Upper lobe of left lung (tissue), 4 donors: ENCODE measurements at regions not wholly inside any gene's neighbourhood (a gene's known extent, or its start where the extent isn't known, plus 50 kb on each side); places are given as distances from the start of the nearest gene placed in this dataset.

ENCODE experiments used
- CTCF ChIP-seq, 6 experiments: fragments of 450-650 bp in 4 of 6; fragments of 200-600 bp in 2 of 6; sonication (generic) in 2 of 6; IDR thresholded peaks; one replicate each; pipeline ENCODE4 v1.5.1; 2016 to 2019; ENCODE audit warnings: antibody characterized with exemption in 6 of 6
- EP300 ChIP-seq, 4 donors: sonication (generic); formaldehyde crosslinking; IDR thresholded peaks; one replicate each; pipeline ENCODE4 v1.5.1; 2017; ENCODE audit warnings: antibody characterized with exemption in 4 of 4, control low read depth in 2 of 4
- POLR2A ChIP-seq, 4 donors: fragments of 450-650 bp; IDR thresholded peaks; one replicate each; pipeline ENCODE4 v1.5.1; 2016 to 2017; ENCODE audit warnings: antibody characterized with exemption in 4 of 4, mild to moderate bottlenecking in 2 of 4
- POLR2AphosphoS5 ChIP-seq, 2 donors: sonication (generic); formaldehyde crosslinking; IDR thresholded peaks; one replicate each; pipeline ENCODE4 v1.5.1; 2017; ENCODE audit warnings: antibody characterized with exemption in 2 of 2

DNA sequence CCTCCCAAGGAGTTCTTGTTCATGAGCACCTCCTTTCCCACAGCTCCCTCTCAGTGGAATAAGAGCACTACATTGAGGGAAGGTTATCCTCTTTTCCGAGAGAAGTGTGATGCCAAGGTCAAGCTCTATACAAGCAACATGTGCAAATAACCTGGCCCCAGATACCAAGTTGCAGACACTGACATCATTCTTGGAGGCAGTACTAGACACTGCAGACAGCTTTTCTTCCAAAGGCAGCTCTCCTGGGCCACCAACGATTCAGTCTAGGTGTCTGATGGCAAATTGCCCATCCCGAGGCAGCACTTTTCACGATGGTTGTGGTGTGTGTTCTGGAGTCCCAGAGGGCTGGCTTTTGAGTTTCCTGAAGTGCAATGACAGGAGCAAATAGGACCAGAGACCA lies 384.9 kb downstream of the TLL1 start:
- TF ChIP-seq CTCF (IDR thresholded peaks at IDR 0.05) (no peak), EP300 (IDR thresholded peaks at IDR 0.05) (no peak), POLR2A (IDR thresholded peaks at IDR 0.05) (no peak), POLR2AphosphoS5 (IDR thresholded peaks at IDR 0.05) (no peak)
